ENCODE measurements at regions not wholly inside any gene's neighbourhood (a gene's known extent, or its start where the extent isn't known, plus 50 kb on each side); places are given as distances from the start of the nearest gene placed in this dataset.
"Not testable (repeated sequence)": the region's sequence is repeated elsewhere in the genome, so short reads cannot be mapped to it uniquely, and the experiment has no call there.

GRCh38 chr7:69431626-69432025 lies 166.6 kb upstream of the AUTS2 start:
- H3K4me3 ChIP-seq (ENCODE audit: low read length), result no peak overlapping the region
- no peaks in the 10 kb centered on the region for H3K4me1 ChIP-seq (ENCODE audit: control insufficient read depth, insufficient read depth, low read length)
- no peaks in the 10 kb centered on the region for H3K27me3 ChIP-seq (ENCODE audit: control insufficient read depth, insufficient read depth, low read length)
- Mint-ChIP-seq H3K27ac (no peak overlapping the region), H3K9me3 (peaks cover 0 to 3% of the 10 kb centered on the region in 2 donors), H3K27me3 (ENCODE audit: low read depth in 2 of 2) (peaks cover 20 to 32% of the 10 kb centered on the region in 2 donors), H3K4me1 (peaks cover 12 to 20% of the 10 kb centered on the region in 2 donors), H3K4me3 (no peak overlapping the region), H3K36me3 (no peaks in the 10 kb centered on the region)
- TF ChIP-seq CTCF (IDR thresholded peaks at IDR 0.05), result no peak
- H3K9me3 ChIP-seq (ENCODE audit: control insufficient read depth, insufficient read depth, low read length), result no peaks in the 10 kb centered on the region
- 80% methylated on average over 2 of the region's 4 CpGs for WGBS (ENCODE audit: insufficient coverage)
- no peak for ATAC-seq
- no peak for DNase-seq
- no peaks in the 10 kb centered on the region for H3K36me3 ChIP-seq (ENCODE audit: control insufficient read depth, insufficient read depth, low read length)
- no peak overlapping the region for H3K27ac ChIP-seq (ENCODE audit: low read length)
- intact Hi-C loops (cut with micrococcal nuclease), result no loop called here

- DNase-seq; ATAC-seq; H3K36me3 Mint-ChIP-seq; H3K9me3 Mint-ChIP-seq; H3K36me3 ChIP-seq (ENCODE audit: control insufficient read depth, insufficient read depth, low read length); H3K4me3 ChIP-seq (ENCODE audit: low read length); H3K27me3 ChIP-seq (ENCODE audit: control insufficient read depth, insufficient read depth, low read length); H3K9me3 ChIP-seq (ENCODE audit: control insufficient read depth, insufficient read depth, low read length); H3K4me1 ChIP-seq (ENCODE audit: control insufficient read depth, insufficient read depth, low read length); H3K27ac Mint-ChIP-seq; H3K27ac ChIP-seq (ENCODE audit: low read length); H3K4me3 Mint-ChIP-seq; intact Hi-C loops (cut with micrococcal nuclease): not testable (repeated sequence)
- Mint-ChIP-seq H3K4me1 (peaks cover 12 to 20% of the 10 kb centered on the region in 2 donors), H3K27me3 (ENCODE audit: low read depth in 2 of 2) (peaks cover 20 to 32% of the 10 kb centered on the region in 2 donors)
- 94% methylated on average over 5 of the region's 5 CpGs for WGBS (ENCODE audit: insufficient coverage)
Observed at GRCh38 chr7:69432276-69432675, 166.0 kb upstream of the AUTS2 start.

- no peaks in the 10 kb centered on the region for H3K36me3 Mint-ChIP-seq
Observed at GRCh38 chr7:69433081-69433480, 165.2 kb upstream of the AUTS2 start.

GRCh38 chr7:69434398-69434815 lies 163.9 kb upstream of the AUTS2 start:
- intact Hi-C loops (cut with micrococcal nuclease), result no loop called here
- 25% methylated on average over 5 of the region's 5 CpGs for WGBS (ENCODE audit: insufficient coverage)

More at GRCh38 chr7:69433081-69433480, 165.2 kb upstream of the AUTS2 start:
- Mint-ChIP-seq H3K4me1 (peaks cover 12 to 20% of the 10 kb centered on the region in 2 donors), H3K27ac (no peak overlapping the region), H3K4me3 (no peak overlapping the region), H3K9me3 (peaks cover 0 to 3% of the 10 kb centered on the region in 2 donors), H3K27me3 (ENCODE audit: low read depth in 2 of 2) (peaks cover 18 to 27% of the 10 kb centered on the region in 2 donors)
- no peaks in the 10 kb centered on the region for H3K36me3 ChIP-seq (ENCODE audit: control insufficient read depth, insufficient read depth, low read length)
- 31% methylated on average over 1 of the region's 1 CpG for WGBS (ENCODE audit: insufficient coverage)
- no peak overlapping the region for H3K4me3 ChIP-seq (ENCODE audit: low read length)
- intact Hi-C loops (cut with micrococcal nuclease), result no loop called here
- DNase-seq (no peak), ATAC-seq (no peak)
- H3K4me1 ChIP-seq (ENCODE audit: control insufficient read depth, insufficient read depth, low read length), result no peaks in the 10 kb centered on the region
- H3K9me3 ChIP-seq (ENCODE audit: control insufficient read depth, insufficient read depth, low read length), result no peaks in the 10 kb centered on the region
- H3K27me3 ChIP-seq (ENCODE audit: control insufficient read depth, insufficient read depth, low read length), result no peaks in the 10 kb centered on the region
- TF ChIP-seq CTCF (IDR thresholded peaks at IDR 0.05), result no peak
- no peak overlapping the region for H3K27ac ChIP-seq (ENCODE audit: low read length)

More at GRCh38 chr7:69434398-69434815, 163.9 kb upstream of the AUTS2 start:
- Mint-ChIP-seq H3K27ac (no peak overlapping the region), H3K27me3 (ENCODE audit: low read depth in 2 of 2) (peaks cover 13% of the 10 kb centered on the region in 2 donors), H3K9me3 (peaks cover 0 to 5% of the 10 kb centered on the region in 2 donors), H3K36me3 (no peaks in the 10 kb centered on the region), H3K4me3 (peak overlapping the region; percentile 26), H3K4me1 (peaks cover 12 to 20% of the 10 kb centered on the region in 2 donors)
- ATAC-seq (no peak), DNase-seq (no peak)
- Histone ChIP-seq H3K9me3 (ENCODE audit: control insufficient read depth, insufficient read depth, low read length) (no peaks in the 10 kb centered on the region), H3K27me3 (ENCODE audit: control insufficient read depth, insufficient read depth, low read length) (no peaks in the 10 kb centered on the region), H3K4me1 (ENCODE audit: control insufficient read depth, insufficient read depth, low read length) (no peaks in the 10 kb centered on the region), H3K36me3 (ENCODE audit: control insufficient read depth, insufficient read depth, low read length) (no peaks in the 10 kb centered on the region), H3K27ac (ENCODE audit: low read length) (no peak overlapping the region), H3K4me3 (ENCODE audit: low read length) (no peak overlapping the region)
- TF ChIP-seq CTCF (IDR thresholded peaks at IDR 0.05), result no peak

Measured in natural killer cell (primary cell).